ENCODE measurements at regions not wholly inside any gene's neighbourhood (a gene's known extent, or its start where the extent isn't known, plus 50 kb on each side); places are given as distances from the start of the nearest gene placed in this dataset.

DNA sequence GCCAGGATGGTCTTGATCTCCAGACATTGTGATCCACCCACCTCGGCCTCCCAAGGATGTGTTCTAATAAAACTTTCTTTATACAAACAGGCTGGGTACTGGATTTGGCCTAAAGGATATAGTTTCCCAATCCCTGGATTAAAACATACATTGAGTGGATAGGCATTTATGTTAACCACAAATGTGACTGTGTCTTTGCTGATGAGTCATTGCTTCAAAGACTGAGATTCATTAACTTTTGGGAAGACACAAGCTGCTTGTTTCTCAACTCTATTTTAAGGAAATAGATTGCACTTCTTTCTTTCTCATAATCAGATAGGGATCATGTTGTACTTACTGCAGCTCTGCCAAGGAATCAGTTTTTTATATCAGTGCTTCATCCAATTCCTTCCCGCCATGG, 131.3 kb upstream of the AGA start:
- DNase-seq, result no peak

GRCh38 chr4:177574446-177574845, 132.2 kb upstream of the AGA start:
- no peak for DNase-seq

GRCh38 chr4:177579649-177580048, 137.4 kb upstream of the AGA start:
- no peak for DNase-seq

DNA sequence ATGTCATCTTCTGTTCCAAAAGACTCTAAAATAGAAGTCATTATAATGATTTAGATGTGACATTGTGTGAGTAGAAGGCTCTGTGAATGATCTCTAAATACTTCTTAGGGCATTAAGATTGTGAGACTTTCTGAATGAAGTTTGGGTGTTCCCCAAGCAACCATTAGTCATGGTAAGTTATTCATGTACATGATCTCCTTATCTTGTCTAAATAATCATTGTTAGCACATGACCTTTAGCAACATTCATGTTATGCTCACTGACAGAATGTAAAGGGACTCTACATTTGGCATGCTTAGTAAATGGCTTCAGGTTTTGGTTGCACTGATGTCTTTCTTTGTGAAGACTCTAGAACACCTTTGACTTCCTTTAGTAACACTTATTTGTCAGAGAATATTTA, 140.8 kb upstream of the AGA start:
- DNase-seq, result no peak

- no peak for DNase-seq
These were observed 145.8 kb upstream of the AGA start for GRCh38 chr4:177587989-177588388.

- DNase-seq, result no peak
These were observed 153.1 kb upstream of the AGA start for GRCh38 chr4:177595386-177595785.

- DNase-seq, result no peak
These were observed 153.8 kb upstream of the AGA start for GRCh38 chr4:177596035-177596434.

DNA sequence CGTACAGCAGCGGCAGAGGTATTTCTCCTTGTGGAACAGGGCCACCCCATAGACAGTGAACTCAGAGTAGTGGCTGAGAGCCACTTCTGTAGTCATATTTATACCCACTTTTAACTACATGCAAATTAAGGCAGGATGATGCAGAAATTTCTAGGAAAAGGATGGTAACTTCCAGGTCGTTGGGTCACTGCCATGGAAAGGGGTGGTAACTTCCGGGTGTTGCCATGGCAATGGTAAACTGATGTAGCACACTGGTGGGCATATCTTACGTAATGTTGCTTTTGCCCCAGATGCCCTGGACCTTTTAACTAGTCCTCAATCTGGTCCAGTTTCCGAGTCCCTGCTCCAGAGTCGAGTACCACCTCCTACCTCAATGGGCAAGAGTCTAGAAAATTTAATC, 154.8 kb upstream of the AGA start:
- DNase-seq, result no peak

- DNase-seq, result no peak
These were observed 163.0 kb upstream of the AGA start for GRCh38 chr4:177605252-177605651.

DNA sequence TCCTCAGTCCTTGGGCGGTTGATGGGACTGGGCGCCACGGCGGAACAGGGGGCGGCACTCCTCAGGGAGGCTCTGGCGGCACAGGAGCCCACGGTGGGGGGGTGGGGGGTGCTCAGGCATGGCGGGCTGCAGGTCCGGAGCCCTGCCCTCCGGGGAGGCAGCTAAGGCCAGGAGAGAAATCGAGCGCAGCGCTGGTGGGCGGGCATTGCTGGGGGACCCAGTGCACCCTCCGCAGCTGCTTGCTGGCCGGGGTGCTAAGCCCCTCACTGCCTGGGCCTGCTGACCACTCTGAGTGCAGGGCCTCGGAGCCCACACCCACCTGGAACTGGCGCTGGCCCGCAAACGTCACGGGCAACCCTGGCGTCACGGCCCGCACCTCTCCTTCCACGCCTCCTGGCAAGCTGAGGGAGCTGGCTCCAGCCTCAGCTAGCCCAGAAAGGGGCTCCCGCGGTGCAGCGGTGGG, 164.9 kb upstream of the AGA start:
- no peak for DNase-seq

- no peak for DNase-seq
These were observed 169.9 kb upstream of the AGA start for GRCh38 chr4:177611974-177612664.

DNA sequence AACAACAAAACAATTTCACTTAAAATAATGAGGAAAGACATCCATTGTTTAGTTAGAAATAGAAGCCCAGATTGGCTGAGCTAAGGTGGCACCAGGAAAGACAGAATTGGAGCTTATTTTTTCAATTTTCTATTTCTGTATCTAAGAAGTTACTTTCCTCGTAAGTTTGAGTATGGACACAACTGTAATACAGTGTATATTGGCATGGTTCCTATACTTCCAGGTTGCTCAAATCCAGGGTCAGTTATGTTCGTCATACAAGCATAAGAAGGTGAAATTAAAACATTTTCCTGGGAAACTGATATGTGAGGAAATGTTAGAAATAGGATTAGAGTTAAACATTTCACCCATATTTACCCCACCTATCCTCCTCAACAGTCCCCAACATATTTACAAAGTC, 170.4 kb upstream of the AGA start:
- DNase-seq, result no peak

GRCh38 chr4:177632481-177632880, 190.2 kb upstream of the AGA start:
- no peak for DNase-seq

GRCh38 chr4:177638871-177639270, 196.6 kb upstream of the AGA start:
- no peak for DNase-seq

DNA sequence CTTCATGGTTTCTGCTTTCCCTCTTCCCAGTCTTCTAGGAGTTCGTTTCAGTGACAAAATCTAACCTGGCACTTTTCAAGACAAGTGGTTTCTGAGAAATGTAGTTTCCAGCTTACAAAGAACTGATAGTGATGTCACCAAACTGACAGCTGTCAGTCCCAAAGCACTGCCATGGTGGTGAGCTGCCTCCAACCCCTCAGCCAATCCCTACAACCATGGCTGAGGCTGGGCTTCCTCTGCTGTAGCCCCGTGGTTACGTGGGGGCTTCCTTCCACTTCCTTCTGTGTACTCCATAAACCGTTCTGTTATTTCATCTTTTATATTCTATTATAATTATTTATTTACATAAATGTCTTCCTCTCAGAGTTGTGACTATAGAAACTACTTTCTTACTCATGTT, 198.6 kb upstream of the AGA start:
- no peak for DNase-seq

DNA sequence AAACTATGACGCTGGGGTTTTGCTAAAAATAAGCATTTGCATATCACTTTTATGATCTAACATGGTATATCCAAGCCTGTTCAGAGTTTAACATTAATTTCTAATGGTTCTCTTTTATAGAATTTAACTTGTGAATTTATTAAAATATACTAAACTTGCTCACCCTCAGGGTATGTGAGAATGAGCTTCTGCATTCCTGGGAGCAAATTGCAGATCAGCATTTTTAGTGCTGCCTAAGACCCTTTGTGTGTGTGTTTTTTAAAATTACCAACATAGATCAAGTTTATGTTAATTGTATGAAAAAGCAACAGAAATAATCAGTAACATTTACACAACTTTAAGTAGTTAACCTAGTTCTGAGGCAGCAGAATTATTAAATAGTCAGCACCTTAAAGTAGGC, 218.0 kb upstream of the AGA start:
- no peak for DNase-seq

DNA sequence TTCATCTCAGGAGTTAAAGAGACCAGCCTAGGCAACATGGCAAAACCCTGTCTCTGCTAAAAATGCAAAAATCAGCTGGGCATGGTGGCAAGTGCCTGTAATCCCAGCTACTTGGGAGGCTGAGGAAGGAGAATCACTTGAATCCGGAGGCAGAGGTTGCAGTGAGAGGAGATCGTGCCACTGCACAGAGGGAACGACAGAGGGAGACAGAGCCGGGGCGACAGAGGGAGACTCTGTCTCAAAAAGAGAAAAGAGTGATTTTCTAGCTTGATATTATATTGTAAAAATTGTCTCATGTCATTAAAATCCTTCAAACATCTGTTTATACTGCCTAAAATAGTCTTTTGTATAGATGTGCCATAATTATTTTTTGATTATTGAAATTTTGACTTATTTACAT, 225.4 kb upstream of the AGA start:
- DNase-seq, result no peak

DNA sequence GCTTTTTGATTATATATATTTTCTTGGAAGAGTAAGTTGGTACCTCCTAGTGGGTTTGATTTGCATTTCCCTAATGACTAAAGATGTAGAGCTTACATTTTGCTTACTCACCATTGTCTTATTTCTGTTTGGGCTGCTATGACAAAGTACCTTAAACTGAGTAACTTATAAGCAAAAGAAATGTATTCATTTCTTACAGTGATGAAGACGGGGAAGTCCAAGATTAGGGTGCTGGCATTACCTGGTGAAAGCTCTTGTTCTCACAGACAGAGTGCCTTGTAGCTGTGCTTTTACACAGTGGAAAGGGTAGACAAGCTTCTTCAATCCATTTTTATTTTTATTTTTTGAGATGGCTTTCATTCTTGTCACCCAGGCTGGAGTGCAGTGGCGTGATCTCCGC, 229.2 kb upstream of the AGA start:
- DNase-seq, result no peak

- DNase-seq, result no peak
These were observed 229.6 kb upstream of the AGA start for GRCh38 chr4:177671845-177672244.

DNA sequence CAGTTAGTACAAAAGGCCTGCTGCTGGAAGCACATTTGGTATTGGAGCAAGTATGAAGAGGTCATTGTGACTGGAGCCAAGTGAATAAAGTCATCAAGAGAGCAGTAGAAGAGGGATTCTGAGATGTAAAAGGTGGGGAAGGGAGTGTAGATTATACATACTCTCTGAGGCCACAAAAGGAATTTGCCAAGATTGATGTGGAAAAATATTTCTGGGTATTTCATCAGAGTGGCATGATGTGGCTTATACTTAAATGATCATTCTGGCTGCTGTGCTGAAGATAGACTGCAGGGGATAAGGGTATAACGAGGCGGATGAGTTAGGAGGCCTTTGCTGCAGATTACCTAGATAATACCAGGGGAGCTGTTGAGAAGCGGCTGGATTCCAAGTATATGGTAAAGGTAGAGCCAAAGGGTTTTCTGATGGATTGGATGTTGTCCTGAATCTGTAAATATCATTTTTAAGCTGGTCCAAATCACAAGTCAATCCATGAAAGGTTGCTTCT, 231.8 kb upstream of the AGA start:
- no peak for DNase-seq

GRCh38 chr4:177680308-177680707, 238.1 kb upstream of the AGA start:
- DNase-seq, result no peak

DNA sequence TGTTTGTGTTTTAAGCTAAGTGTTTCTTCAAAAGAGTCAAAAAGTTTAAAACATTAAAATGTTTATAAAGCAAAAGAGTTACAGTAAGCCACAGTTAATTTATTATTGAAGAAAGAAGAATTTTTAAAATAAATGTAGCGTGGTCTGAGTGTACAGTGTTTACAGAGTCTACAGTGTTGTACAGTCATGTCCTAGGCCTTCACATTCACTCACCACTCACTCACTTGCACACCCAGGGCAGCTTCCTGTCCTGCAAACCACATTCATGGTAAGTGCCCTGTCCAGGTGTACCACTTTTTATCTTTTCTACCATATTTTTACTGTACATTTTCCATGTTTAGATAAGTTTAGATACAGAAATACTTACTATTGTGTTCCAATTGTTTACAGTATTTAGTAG, 239.7 kb upstream of the AGA start:
- no peak for DNase-seq

GRCh38 chr4:177687117-177687516, 244.9 kb upstream of the AGA start:
- DNase-seq, result no peak

DNA sequence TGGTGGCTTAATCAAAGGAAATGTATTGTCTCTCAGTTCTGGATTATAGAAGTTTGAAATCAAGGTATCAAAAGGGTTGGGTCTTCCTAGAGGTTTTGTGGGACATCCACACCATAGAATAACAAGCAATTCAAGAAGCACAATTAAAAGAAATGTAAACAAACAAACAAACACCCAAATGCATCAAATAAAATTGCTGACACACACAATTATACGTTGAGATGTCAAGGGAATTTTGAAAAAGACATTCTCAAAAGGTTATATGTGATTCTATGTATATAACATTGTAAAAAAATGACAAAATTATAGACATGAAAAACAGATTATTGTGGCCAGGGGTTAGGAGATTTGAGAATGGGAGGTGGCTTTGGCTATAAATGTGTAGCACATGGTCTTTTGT, 250.7 kb upstream of the AGA start:
- DNase-seq, result no peak

Data from left kidney (tissue), 1 donor.